ENCODE measurements at regions not wholly inside any gene's neighbourhood (a gene's known extent, or its start where the extent isn't known, plus 50 kb on each side); places are given as distances from the start of the nearest gene placed in this dataset.

- no peak for TF ChIP-seq SUZ12 (IDR thresholded peaks at IDR 0.05; ENCODE audit: extremely low read depth, insufficient read depth, insufficient read length)
- no peak for TF ChIP-seq YY1 (IDR thresholded peaks at IDR 0.05; ENCODE audit: insufficient read depth, insufficient read length)
- no peak for TF ChIP-seq ZNF274 (IDR thresholded peaks at IDR 0.05; ENCODE audit: low read depth, low read length)
Observed at GRCh38 chr5:56681346-56681745, 134.0 kb upstream of the MAP3K1 start.

Data from NT2/D1 (cell line).